Hepatocyte (in vitro differentiated cells): ENCODE measurements at regions not wholly inside any gene's neighbourhood (a gene's known extent, or its start where the extent isn't known, plus 50 kb on each side); places are given as distances from the start of the nearest gene placed in this dataset.

Experiments used
- EZH2phosphoT487 ChIP-seq: fragments of 200-600 bp; sonication (generic); IDR thresholded peaks from one replicate; pipeline ENCODE4 v1.6.1; 2018; ENCODE audit warnings: antibody characterized with exemption, mild to moderate bottlenecking, low read depth, moderate library complexity; ENCODE audit not compliant: unreplicated experiment, severe bottlenecking
- TF ChIP-seq, protein P1 (sequence below): fragments of 200-600 bp; sonication (generic); IDR thresholded peaks from 2 replicates; pipeline ENCODE4 v1.5.1; 2016; ENCODE audit warnings: antibody characterized with exemption, mild to moderate bottlenecking; ENCODE audit not compliant: poor library complexity

GRCh38 chr4:160537681-160538080 is 1434.8 kb downstream of the RAPGEF2 start:
- TF ChIP-seq, protein P1, sequence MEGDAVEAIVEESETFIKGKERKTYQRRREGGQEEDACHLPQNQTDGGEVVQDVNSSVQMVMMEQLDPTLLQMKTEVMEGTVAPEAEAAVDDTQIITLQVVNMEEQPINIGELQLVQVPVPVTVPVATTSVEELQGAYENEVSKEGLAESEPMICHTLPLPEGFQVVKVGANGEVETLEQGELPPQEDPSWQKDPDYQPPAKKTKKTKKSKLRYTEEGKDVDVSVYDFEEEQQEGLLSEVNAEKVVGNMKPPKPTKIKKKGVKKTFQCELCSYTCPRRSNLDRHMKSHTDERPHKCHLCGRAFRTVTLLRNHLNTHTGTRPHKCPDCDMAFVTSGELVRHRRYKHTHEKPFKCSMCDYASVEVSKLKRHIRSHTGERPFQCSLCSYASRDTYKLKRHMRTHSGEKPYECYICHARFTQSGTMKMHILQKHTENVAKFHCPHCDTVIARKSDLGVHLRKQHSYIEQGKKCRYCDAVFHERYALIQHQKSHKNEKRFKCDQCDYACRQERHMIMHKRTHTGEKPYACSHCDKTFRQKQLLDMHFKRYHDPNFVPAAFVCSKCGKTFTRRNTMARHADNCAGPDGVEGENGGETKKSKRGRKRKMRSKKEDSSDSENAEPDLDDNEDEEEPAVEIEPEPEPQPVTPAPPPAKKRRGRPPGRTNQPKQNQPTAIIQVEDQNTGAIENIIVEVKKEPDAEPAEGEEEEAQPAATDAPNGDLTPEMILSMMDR: no peak
- no peak for TF ChIP-seq EZH2phosphoT487
